HepG2 (cell line): ENCODE measurements at regions not wholly inside any gene's neighbourhood (a gene's known extent, or its start where the extent isn't known, plus 50 kb on each side); places are given as distances from the start of the nearest gene placed in this dataset.
A peak's percentile ranks its signal among the peaks of the same experiment; 100 is the strongest.

Source experiments
- ATAC-seq: fragments of 200-7000 bp; cut with Tn5 transposase; 3 replicates; pipeline ENCODE4 v1.9.1; 2020; ENCODE audit warnings: mild to moderate bottlenecking, moderate library complexity
- BruUV-seq: library from RNA; stranded (reverse); fragments of 400-500 nt; replicated peaks from 2 replicates; lab custom pipeline; 2021; lab: Mats Ljungman, UMichigan
- CTCF ChIA-PET: fragments of 300-600 bp; formaldehyde crosslinking; extraction: SDS; loops from one replicate; lab custom pipeline; 2021; ENCODE audit warnings: low total read pairs, inconsistent platforms, low intra/inter-chr PET ratio; lab: Yijun Ruan, JAX
- POLR2A ChIA-PET: fragments of 350-600 bp; sonication (Branson Sonifier 250); formaldehyde crosslinking; loops from one replicate; lab custom pipeline; 2020; ENCODE audit warnings: antibody characterized with exemption, inconsistent platforms; lab: Yijun Ruan, JAX
- DNase-seq: peaks from one replicate; pipeline ENCODE4 v3.0.0-alpha.2; 2015; ENCODE audit warnings: low spot score
- FAIRE-seq: peaks from 3 replicates; lab custom pipeline; 2011; peaks lifted over from hg19 to GRCh38; lab: Jason Lieb, UNC
- H2AFZ ChIP-seq: one replicate; pipeline ENCODE4 v1.6.1; 2011; ENCODE audit warnings: low read length, inconsistent platforms
- H3K27ac ChIP-seq: fragments of 300-600 bp; 3 replicates; pipeline ENCODE4 v1.8.0; 2011; ENCODE audit warnings: mixed run types, mild to moderate bottlenecking, mixed read lengths, low read length, inconsistent platforms; ENCODE audit not compliant: insufficient read depth; ENCODE audit errors: extremely low read length
- H3K27me3 ChIP-seq, 2 experiments: fragments of 200-600 bp in 1 of 2; 2 replicates in 1 of 2; 3 replicates in 1 of 2; pipeline versions ENCODE4 v1.6.0 to v1.8.0; 2011; ENCODE audit warnings: low read length in 2 of 2, mild to moderate bottlenecking in 2 of 2, moderate library complexity in 2 of 2, inconsistent platforms in 1 of 2; ENCODE audit not compliant: insufficient read depth in 2 of 2, control insufficient read depth in 1 of 2
- H3K36me3 ChIP-seq, 2 experiments: fragments of 200-600 bp in 1 of 2; replicated peaks in 1 of 2; 2 replicates in 1 of 2; 3 replicates in 1 of 2; pipeline versions ENCODE4 v1.5.1 to v1.8.0; 2011; ENCODE audit warnings: low read length in 2 of 2, inconsistent platforms in 1 of 2; ENCODE audit not compliant: insufficient read depth in 2 of 2, control insufficient read depth in 1 of 2
- H3K4me1 ChIP-seq: 2 replicates; pipeline ENCODE4 v1.5.1; 2012; ENCODE audit warnings: low read length, inconsistent platforms; ENCODE audit not compliant: insufficient read depth
- H3K4me2 ChIP-seq: 2 replicates; pipeline ENCODE4 v1.6.0; 2011; ENCODE audit warnings: low read depth, low read length, inconsistent platforms
- H3K4me3 ChIP-seq, 3 experiments: fragments of 200-600 bp in 1 of 3; sonication (generic), shearing (Covaris generic) in 1 of 3; replicated peaks in 1 of 3; 2 replicates each; pipeline ENCODE4 v1.5.1; 2011 to 2016; ENCODE audit warnings: low read length in 3 of 3, inconsistent platforms in 2 of 3, low read depth in 2 of 3, mild to moderate bottlenecking in 2 of 3, control low read depth in 1 of 3, mixed read lengths in 1 of 3; ENCODE audit not compliant: insufficient read depth in 1 of 3
- H3K79me2 ChIP-seq: one replicate; pipeline ENCODE4 v1.6.1; 2011; ENCODE audit warnings: low read length, inconsistent platforms; ENCODE audit not compliant: insufficient read depth
- H3K9ac ChIP-seq: 2 replicates; pipeline ENCODE4 v1.6.0; 2011; ENCODE audit warnings: mild to moderate bottlenecking, low read depth, low read length, inconsistent platforms; ENCODE audit not compliant: insufficient read depth
- H3K9me3 ChIP-seq: 2 replicates; pipeline ENCODE4 v1.5.1; 2012; ENCODE audit warnings: mild to moderate bottlenecking, low read length
- H4K20me1 ChIP-seq: 2 replicates; pipeline ENCODE4 v1.6.0; 2011; ENCODE audit warnings: inconsistent platforms, mild to moderate bottlenecking, low read length, moderate library complexity; ENCODE audit not compliant: insufficient read depth
- CSRNP1 ChIP-seq: sonication (generic); formaldehyde crosslinking; IDR thresholded peaks from 2 replicates; pipeline ENCODE4 v1.8.1; 2023; ENCODE audit warnings: mild to moderate bottlenecking, missing genetic modification reagents
- FOXM1 ChIP-seq: sonication (generic); formaldehyde crosslinking; IDR thresholded peaks from 2 replicates; pipeline ENCODE4 v1.5.0; 2020; ENCODE audit warnings: missing genetic modification reagents
- PHF8 ChIP-seq: sonication (generic); formaldehyde crosslinking; IDR thresholded peaks from 2 replicates; pipeline ENCODE4 v1.5.0; 2020; ENCODE audit warnings: missing genetic modification reagents
- TSC22D2 ChIP-seq: sonication (generic); formaldehyde crosslinking; IDR thresholded peaks from 2 replicates; pipeline ENCODE4 v1.5.1; 2020; ENCODE audit warnings: missing genetic modification reagents, mild to moderate bottlenecking, borderline replicate concordance
- ZBTB8A ChIP-seq: sonication (generic); formaldehyde crosslinking; IDR thresholded peaks from 2 replicates; pipeline ENCODE4 v1.4.0; 2020; ENCODE audit warnings: mild to moderate bottlenecking, low read depth, missing genetic modification reagents, borderline replicate concordance
- ZFP37 ChIP-seq: sonication (generic); formaldehyde crosslinking; IDR thresholded peaks from 2 replicates; pipeline ENCODE4 v1.4.0; 2020; ENCODE audit warnings: missing genetic modification reagents, borderline replicate concordance
- ZNF574 ChIP-seq: sonication (generic); formaldehyde crosslinking; IDR thresholded peaks from 2 replicates; pipeline ENCODE4 v1.4.0; 2020; ENCODE audit warnings: missing genetic modification reagents
- WGBS: methylation state at CpG from one replicate; pipeline ENCODE4 v1.1.6; 2017; ENCODE audit warnings: low lambda C conversion rate; 5-methylcytosine and 5-hydroxymethylcytosine counted together
- in situ Hi-C: cut with HindIII; loops from 2 replicates; pipeline ENCODE4 v1.10.0; 2017; ENCODE audit warnings: low pct_unique_long_range_greater_than_20kb; ENCODE audit not compliant: extremely low pct_ligation_motif_present
- intact Hi-C: fragments of 100-400 bp; cut with micrococcal nuclease; formaldehyde crosslinking; loops from one replicate; pipeline ENCODE4 v1.10.0; 2022; ENCODE audit not compliant: unreplicated experiment
- TF ChIP-seq, protein P1 (sequence below): sonication (generic); formaldehyde crosslinking; IDR thresholded peaks from 2 replicates; pipeline ENCODE4 v1.4.0; 2020; ENCODE audit warnings: mild to moderate bottlenecking, missing genetic modification reagents
- TF ChIP-seq, protein P2 (sequence below): sonication (generic); formaldehyde crosslinking; IDR thresholded peaks from 2 replicates; pipeline ENCODE4 v1.4.0; 2020; ENCODE audit warnings: mild to moderate bottlenecking, missing genetic modification reagents

DNA sequence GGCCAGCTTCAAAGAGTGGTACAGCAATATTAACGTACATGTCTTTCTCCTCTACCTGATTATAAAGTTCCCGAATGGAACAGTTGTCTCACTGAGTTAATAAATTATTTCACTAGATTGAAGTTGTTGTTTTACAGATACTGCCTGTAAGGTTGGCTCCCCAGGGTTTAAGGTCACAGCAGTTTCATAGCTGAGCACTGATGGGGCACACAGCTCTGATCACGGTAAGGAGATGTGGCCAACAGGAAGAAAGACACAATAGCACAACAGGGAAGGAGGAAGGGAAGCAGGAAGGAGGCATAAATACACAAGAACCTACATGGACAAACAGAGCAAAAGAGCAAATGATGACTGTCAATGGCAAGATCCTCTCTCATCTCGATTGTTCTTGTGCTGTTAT lies 215.6 kb downstream of the WNT5A start:
- H4K20me1 ChIP-seq, result no peaks in the 10 kb centered on the region
- no peak overlapping the region for H3K27ac ChIP-seq
- ChIA-PET POLR2A (no interaction called here), CTCF (no interaction called here)
- H2AFZ ChIP-seq, result no peak overlapping the region
- TF ChIP-seq CSRNP1 (CRISPR knock-in tag), result no peak
- no peak overlapping the region for H3K4me3 ChIP-seq
- H3K79me2 ChIP-seq, result no peaks in the 10 kb centered on the region
- no peaks in the 10 kb centered on the region for H3K9me3 ChIP-seq
- H3K36me3 ChIP-seq, result no peaks in the 10 kb centered on the region
- 0 out of 5 replicates have a peak, but pooled peaks cover 0 to 3% of the 10 kb centered on the region in 2 experiments for H3K27me3 ChIP-seq
- H3K4me2 ChIP-seq, result no peak overlapping the region
- DNase-seq (no peak), ATAC-seq (no peak), FAIRE-seq (no peak)
- WGBS, result 3% methylated on average over 4 of the region's 4 CpGs
- intact Hi-C loops (no loop called here), in situ Hi-C loops (no loop called here)
- no TSS peak for BruUV-seq
- no peak overlapping the region for H3K9ac ChIP-seq
- H3K4me1 ChIP-seq, result peaks cover 16% of the 10 kb centered on the region

- Histone ChIP-seq H4K20me1 (no peaks in the 10 kb centered on the region), H3K4me1 (peaks cover 16% of the 10 kb centered on the region), H3K4me2 (no peak overlapping the region), H2AFZ (no peak overlapping the region), H3K4me3 (no peak overlapping the region), H3K27me3 (0 out of 5 replicates have a peak, but pooled peaks cover 0 to 3% of the 10 kb centered on the region in 2 experiments), H3K79me2 (no peaks in the 10 kb centered on the region), H3K27ac (no peak overlapping the region), H3K9ac (no peak overlapping the region), H3K36me3 (no peaks in the 10 kb centered on the region), H3K9me3 (no peaks in the 10 kb centered on the region)
- CTCF ChIA-PET, result no interaction called here
- BruUV-seq, result no TSS peak
- DNase-seq (peak; percentile 3), ATAC-seq (no peak), FAIRE-seq (no peak)
- intact Hi-C loops, result no loop called here
- in situ Hi-C loops, result no loop called here
- POLR2A ChIA-PET, result no interaction called here
- 0% methylated on average over 3 of the region's 3 CpGs for WGBS
- no peak for TF ChIP-seq PHF8 (CRISPR knock-in tag)
- no peak for TF ChIP-seq FOXM1
- TF ChIP-seq ZBTB8A (CRISPR knock-in tag), result no peak
- no peak for TF ChIP-seq ZFP37 (CRISPR knock-in tag)
- TF ChIP-seq ZNF574 (CRISPR knock-in tag), result no peak
- TF ChIP-seq, protein P1, sequence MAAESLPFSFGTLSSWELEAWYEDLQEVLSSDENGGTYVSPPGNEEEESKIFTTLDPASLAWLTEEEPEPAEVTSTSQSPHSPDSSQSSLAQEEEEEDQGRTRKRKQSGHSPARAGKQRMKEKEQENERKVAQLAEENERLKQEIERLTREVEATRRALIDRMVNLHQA (CRISPR knock-in tag), result no peak
- TF ChIP-seq, protein P2, sequence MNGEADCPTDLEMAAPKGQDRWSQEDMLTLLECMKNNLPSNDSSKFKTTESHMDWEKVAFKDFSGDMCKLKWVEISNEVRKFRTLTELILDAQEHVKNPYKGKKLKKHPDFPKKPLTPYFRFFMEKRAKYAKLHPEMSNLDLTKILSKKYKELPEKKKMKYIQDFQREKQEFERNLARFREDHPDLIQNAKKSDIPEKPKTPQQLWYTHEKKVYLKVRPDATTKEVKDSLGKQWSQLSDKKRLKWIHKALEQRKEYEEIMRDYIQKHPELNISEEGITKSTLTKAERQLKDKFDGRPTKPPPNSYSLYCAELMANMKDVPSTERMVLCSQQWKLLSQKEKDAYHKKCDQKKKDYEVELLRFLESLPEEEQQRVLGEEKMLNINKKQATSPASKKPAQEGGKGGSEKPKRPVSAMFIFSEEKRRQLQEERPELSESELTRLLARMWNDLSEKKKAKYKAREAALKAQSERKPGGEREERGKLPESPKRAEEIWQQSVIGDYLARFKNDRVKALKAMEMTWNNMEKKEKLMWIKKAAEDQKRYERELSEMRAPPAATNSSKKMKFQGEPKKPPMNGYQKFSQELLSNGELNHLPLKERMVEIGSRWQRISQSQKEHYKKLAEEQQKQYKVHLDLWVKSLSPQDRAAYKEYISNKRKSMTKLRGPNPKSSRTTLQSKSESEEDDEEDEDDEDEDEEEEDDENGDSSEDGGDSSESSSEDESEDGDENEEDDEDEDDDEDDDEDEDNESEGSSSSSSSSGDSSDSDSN (CRISPR knock-in tag), result no peak
- TF ChIP-seq TSC22D2 (CRISPR knock-in tag), result no peak
These were observed 216.1 kb downstream of the WNT5A start for GRCh38 chr3:55270976-55271375.
